Neural progenitor cell (in vitro differentiated cells): ENCODE measurements at regions not wholly inside any gene's neighbourhood (a gene's known extent, or its start where the extent isn't known, plus 50 kb on each side); places are given as distances from the start of the nearest gene placed in this dataset.
"Not testable (repeated sequence)": the region's sequence is repeated elsewhere in the genome, so short reads cannot be mapped to it uniquely, and the experiment has no call there.

Experiments
- DNase-seq: peaks from one replicate; pipeline ENCODE4 v3.0.0-alpha.2; 2016; ENCODE audit warnings: low spot score
- H2AFZ ChIP-seq: fragments of 200-600 bp; sonication (generic); replicated peaks from 2 replicates; pipeline ENCODE4 v1.6.1; 2016; ENCODE audit warnings: antibody characterized with exemption
- H3F3A ChIP-seq: fragments of 200-600 bp; sonication (generic); 2 replicates; pipeline ENCODE4 v1.6.1; 2016; ENCODE audit warnings: antibody characterized with exemption, low read depth
- H3K27ac ChIP-seq: fragments of 200-600 bp; sonication (generic); 2 replicates; pipeline ENCODE4 v1.5.1; 2016; ENCODE audit warnings: mild to moderate bottlenecking
- H3K27me3 ChIP-seq: fragments of 200-600 bp; sonication (generic); 2 replicates; pipeline ENCODE4 v1.6.1; 2016; ENCODE audit warnings: mild to moderate bottlenecking, moderate library complexity
- H3K36me3 ChIP-seq: fragments of 200-600 bp; sonication (generic); 2 replicates; pipeline ENCODE4 v1.5.1; 2016
- H3K4me1 ChIP-seq: fragments of 200-600 bp; sonication (generic); 2 replicates; pipeline ENCODE4 v1.6.1; 2016; ENCODE audit warnings: mixed run types
- H3K4me2 ChIP-seq: fragments of 200-600 bp; sonication (generic); 2 replicates; pipeline ENCODE4 v1.6.1; 2016
- H3K4me3 ChIP-seq: fragments of 200-600 bp; sonication (generic); 2 replicates; pipeline ENCODE4 v1.5.1; 2016
- H3K79me2 ChIP-seq: fragments of 200-600 bp; sonication (generic); 2 replicates; pipeline ENCODE4 v1.6.1; 2016; ENCODE audit warnings: low read depth
- H3K9ac ChIP-seq: fragments of 200-600 bp; sonication (generic); 2 replicates; pipeline ENCODE4 v1.6.1; 2016
- H3K9me3 ChIP-seq: fragments of 200-600 bp; sonication (generic); 2 replicates; pipeline ENCODE4 v1.5.1; 2016; ENCODE audit warnings: low read depth
- H4K20me1 ChIP-seq: fragments of 200-600 bp; sonication (generic); 2 replicates; pipeline ENCODE4 v1.6.1; 2016; ENCODE audit warnings: low read depth
- H3K27ac Mint-ChIP-seq: 3 replicates; pipeline ENCODE4 v1.8.0; 2021; ENCODE audit warnings: mixed read lengths
- H3K27me3 Mint-ChIP-seq: 2 replicates; pipeline ENCODE4 v1.8.0; 2022; ENCODE audit warnings: low read depth, mild to moderate bottlenecking, inconsistent platforms, moderate library complexity, mixed read lengths; ENCODE audit not compliant: insufficient read depth
- H3K36me3 Mint-ChIP-seq: 3 replicates; pipeline ENCODE4 v1.8.0; 2021; ENCODE audit warnings: mixed read lengths
- H3K4me1 Mint-ChIP-seq: 3 replicates; pipeline ENCODE4 v1.8.0; 2021; ENCODE audit warnings: mixed read lengths
- H3K4me3 Mint-ChIP-seq: 3 replicates; pipeline ENCODE4 v1.8.0; 2021; ENCODE audit warnings: mild to moderate bottlenecking, moderate library complexity, mixed read lengths
- H3K9me3 Mint-ChIP-seq: 3 replicates; pipeline ENCODE4 v1.8.0; 2020; ENCODE audit warnings: mixed read lengths
- EZH2 ChIP-seq: fragments of 200-600 bp; sonication (generic); IDR thresholded peaks from 2 replicates; pipeline ENCODE4 v1.6.1; 2017; ENCODE audit warnings: antibody characterized with exemption, mild to moderate bottlenecking, moderate library complexity
- EZH2phosphoT487 ChIP-seq: fragments of 200-600 bp; sonication (generic); IDR thresholded peaks from 2 replicates; pipeline ENCODE4 v1.6.1; 2017; ENCODE audit warnings: antibody characterized with exemption
- TF ChIP-seq, protein P1 (sequence below): fragments of 200-600 bp; sonication (generic); IDR thresholded peaks from 2 replicates; pipeline ENCODE4 v1.5.1; 2017; ENCODE audit warnings: antibody characterized with exemption, mild to moderate bottlenecking

- H3K4me2 ChIP-seq: no peak overlapping the region
- no peaks in the 10 kb centered on the region for H3F3A ChIP-seq
- no peaks in the 10 kb centered on the region for H3K9me3 ChIP-seq
- H3K4me1 ChIP-seq: no peaks in the 10 kb centered on the region
- no peaks in the 10 kb centered on the region for H3K27me3 ChIP-seq
- H3K27ac ChIP-seq: no peak overlapping the region
- Mint-ChIP-seq H3K27ac (peak overlapping the region; percentile 12), H3K9me3 (peaks cover 11% of the 10 kb centered on the region), H3K4me1 (peaks cover 3% of the 10 kb centered on the region), H3K36me3 (no peaks in the 10 kb centered on the region), H3K4me3 (no peak overlapping the region), H3K27me3 (peaks cover 3% of the 10 kb centered on the region)
- no peaks in the 10 kb centered on the region for H3K36me3 ChIP-seq
- no peak overlapping the region for H2AFZ ChIP-seq
- no peaks in the 10 kb centered on the region for H3K79me2 ChIP-seq
- H3K9ac ChIP-seq: no peak overlapping the region
- H3K4me3 ChIP-seq: no peak overlapping the region
- no peaks in the 10 kb centered on the region for H4K20me1 ChIP-seq
- no peak for DNase-seq
- TF ChIP-seq EZH2phosphoT487 (no peak), EZH2 (no peak)
- TF ChIP-seq, protein P1, sequence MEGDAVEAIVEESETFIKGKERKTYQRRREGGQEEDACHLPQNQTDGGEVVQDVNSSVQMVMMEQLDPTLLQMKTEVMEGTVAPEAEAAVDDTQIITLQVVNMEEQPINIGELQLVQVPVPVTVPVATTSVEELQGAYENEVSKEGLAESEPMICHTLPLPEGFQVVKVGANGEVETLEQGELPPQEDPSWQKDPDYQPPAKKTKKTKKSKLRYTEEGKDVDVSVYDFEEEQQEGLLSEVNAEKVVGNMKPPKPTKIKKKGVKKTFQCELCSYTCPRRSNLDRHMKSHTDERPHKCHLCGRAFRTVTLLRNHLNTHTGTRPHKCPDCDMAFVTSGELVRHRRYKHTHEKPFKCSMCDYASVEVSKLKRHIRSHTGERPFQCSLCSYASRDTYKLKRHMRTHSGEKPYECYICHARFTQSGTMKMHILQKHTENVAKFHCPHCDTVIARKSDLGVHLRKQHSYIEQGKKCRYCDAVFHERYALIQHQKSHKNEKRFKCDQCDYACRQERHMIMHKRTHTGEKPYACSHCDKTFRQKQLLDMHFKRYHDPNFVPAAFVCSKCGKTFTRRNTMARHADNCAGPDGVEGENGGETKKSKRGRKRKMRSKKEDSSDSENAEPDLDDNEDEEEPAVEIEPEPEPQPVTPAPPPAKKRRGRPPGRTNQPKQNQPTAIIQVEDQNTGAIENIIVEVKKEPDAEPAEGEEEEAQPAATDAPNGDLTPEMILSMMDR: no peak
These were observed 88.9 kb downstream of the IRX5 start for GRCh38 chr16:55019419-55020131.

DNA sequence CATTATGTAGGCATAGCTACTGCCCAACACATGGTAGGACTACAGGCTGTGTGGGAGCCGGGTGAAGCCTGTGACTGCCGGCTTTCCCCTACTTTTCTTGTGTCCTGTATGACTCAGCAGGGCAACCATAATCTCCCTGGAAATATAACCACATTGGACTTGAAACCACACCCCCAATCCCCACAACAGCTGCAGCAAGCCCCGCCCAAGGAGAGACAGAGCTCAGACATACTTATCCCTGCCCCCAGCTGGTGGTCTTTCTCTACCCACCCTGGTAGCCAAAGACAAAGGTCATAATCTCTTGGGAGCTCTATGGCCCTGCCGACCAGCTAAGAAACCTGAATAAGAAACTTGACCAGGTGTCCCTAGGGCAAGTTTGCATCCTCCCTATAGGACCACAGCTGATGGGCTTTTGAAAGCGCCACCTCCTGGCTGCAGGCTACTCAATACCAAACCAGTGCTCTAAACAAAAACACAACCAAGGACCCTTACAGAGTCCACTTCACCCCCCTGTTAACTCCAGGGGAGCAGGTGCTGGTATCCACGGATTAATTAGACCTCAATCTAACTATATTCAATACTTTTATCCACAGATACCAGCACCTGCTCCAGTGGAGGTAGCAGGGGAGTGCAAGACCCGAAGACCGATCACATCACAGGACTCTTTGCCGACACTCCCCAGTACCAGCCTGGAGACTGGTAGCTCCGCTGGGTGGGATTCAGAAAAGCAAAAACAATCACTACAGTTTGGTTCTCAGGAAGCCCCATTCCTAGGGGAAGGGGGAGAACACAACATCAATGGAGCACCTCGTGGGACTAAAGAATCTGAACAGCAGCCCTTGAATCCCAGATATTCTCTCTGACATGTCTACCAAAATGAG, 91.2 kb downstream of the IRX5 start:
- no peak overlapping the region for H3K27ac Mint-ChIP-seq
- no peaks in the 10 kb centered on the region for H3K36me3 ChIP-seq
- TF ChIP-seq, protein P1: peak; percentile 57
- TF ChIP-seq EZH2: no peak
- no peak for TF ChIP-seq EZH2phosphoT487
- H3K27ac ChIP-seq: no peak overlapping the region
- no peak overlapping the region for H2AFZ ChIP-seq
- no peaks in the 10 kb centered on the region for H4K20me1 ChIP-seq
- no peaks in the 10 kb centered on the region for H3K27me3 ChIP-seq
- no peak overlapping the region for H3K4me3 ChIP-seq
- H3K9me3 Mint-ChIP-seq: peaks cover 20% of the 10 kb centered on the region
- peak; percentile 49 for DNase-seq
- H3K9me3 ChIP-seq: no peaks in the 10 kb centered on the region
- H3K4me3 Mint-ChIP-seq: no peak overlapping the region
- H3K79me2 ChIP-seq: no peaks in the 10 kb centered on the region
- H3K36me3 Mint-ChIP-seq: no peaks in the 10 kb centered on the region
- H3K4me2 ChIP-seq: no peak overlapping the region
- no peaks in the 10 kb centered on the region for H3F3A ChIP-seq
- H3K4me1 ChIP-seq: no peaks in the 10 kb centered on the region
- H3K9ac ChIP-seq: no peak overlapping the region
- peaks cover 3% of the 10 kb centered on the region for H3K4me1 Mint-ChIP-seq
- H3K27me3 Mint-ChIP-seq: peaks cover 2% of the 10 kb centered on the region

- H2AFZ ChIP-seq, H3K4me1 Mint-ChIP-seq, H3K36me3 ChIP-seq, H3K4me1 ChIP-seq, H4K20me1 ChIP-seq, H3K27me3 ChIP-seq, H3K4me2 ChIP-seq, H3K4me3 ChIP-seq, H3K9ac ChIP-seq, H3K79me2 ChIP-seq, H3K27ac ChIP-seq, H3K36me3 Mint-ChIP-seq, H3K27me3 Mint-ChIP-seq, DNase-seq, H3K4me3 Mint-ChIP-seq, H3K9me3 ChIP-seq, H3K27ac Mint-ChIP-seq, H3F3A ChIP-seq: not testable (repeated sequence)
- peaks cover 20% of the 10 kb centered on the region for H3K9me3 Mint-ChIP-seq
These were observed 96.6 kb downstream of the IRX5 start for GRCh38 chr16:55027260-55027659.

- no peaks in the 10 kb centered on the region for H3K4me1 ChIP-seq
- Mint-ChIP-seq H3K9me3 (peaks cover 20% of the 10 kb centered on the region), H3K4me3 (no peak overlapping the region), H3K27me3 (peaks cover 2% of the 10 kb centered on the region), H3K36me3 (no peaks in the 10 kb centered on the region), H3K27ac (no peak overlapping the region), H3K4me1 (no peaks in the 10 kb centered on the region)
- H2AFZ ChIP-seq: no peak overlapping the region
- TF ChIP-seq EZH2phosphoT487 (no peak), EZH2 (no peak)
- TF ChIP-seq, protein P1: no peak
- no peaks in the 10 kb centered on the region for H4K20me1 ChIP-seq
- no peaks in the 10 kb centered on the region for H3F3A ChIP-seq
- H3K9me3 ChIP-seq: no peaks in the 10 kb centered on the region
- H3K27me3 ChIP-seq: no peaks in the 10 kb centered on the region
- H3K4me3 ChIP-seq: no peak overlapping the region
- no peak overlapping the region for H3K9ac ChIP-seq
- no peaks in the 10 kb centered on the region for H3K79me2 ChIP-seq
- no peak for DNase-seq
- H3K27ac ChIP-seq: no peak overlapping the region
- H3K4me2 ChIP-seq: no peak overlapping the region
- H3K36me3 ChIP-seq: no peaks in the 10 kb centered on the region
These were observed 98.8 kb downstream of the IRX5 start for GRCh38 chr16:55029509-55029908.
